ENCODE measurements at regions not wholly inside any gene's neighbourhood (a gene's known extent, or its start where the extent isn't known, plus 50 kb on each side); places are given as distances from the start of the nearest gene placed in this dataset.
"Not testable (repeated sequence)": the region's sequence is repeated elsewhere in the genome, so short reads cannot be mapped to it uniquely, and the experiment has no call there.

DNA sequence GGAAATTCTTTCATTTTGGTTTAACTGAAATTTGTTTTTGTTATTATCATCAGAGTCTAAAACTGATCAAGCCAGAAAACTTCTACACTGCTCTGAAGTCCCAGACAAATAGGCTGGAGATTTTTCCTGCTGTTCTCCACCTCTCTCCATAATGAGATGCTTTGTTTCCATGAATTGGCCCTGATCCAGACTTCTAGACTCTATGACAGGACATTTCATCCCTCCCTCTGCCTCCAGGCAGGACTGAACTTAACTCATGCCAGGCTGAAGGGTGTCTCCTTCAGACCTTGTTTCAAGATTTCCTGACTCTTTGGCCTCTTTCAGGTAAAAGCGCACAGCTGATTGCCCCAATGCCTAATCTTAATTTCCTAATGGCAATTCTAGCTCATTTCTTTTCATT is 69.1 kb upstream of the HOXC13 start:
- DNase-seq (ENCODE audit: low read depth in 3 of 3, low spot score in 2 of 3): no peak

DNA sequence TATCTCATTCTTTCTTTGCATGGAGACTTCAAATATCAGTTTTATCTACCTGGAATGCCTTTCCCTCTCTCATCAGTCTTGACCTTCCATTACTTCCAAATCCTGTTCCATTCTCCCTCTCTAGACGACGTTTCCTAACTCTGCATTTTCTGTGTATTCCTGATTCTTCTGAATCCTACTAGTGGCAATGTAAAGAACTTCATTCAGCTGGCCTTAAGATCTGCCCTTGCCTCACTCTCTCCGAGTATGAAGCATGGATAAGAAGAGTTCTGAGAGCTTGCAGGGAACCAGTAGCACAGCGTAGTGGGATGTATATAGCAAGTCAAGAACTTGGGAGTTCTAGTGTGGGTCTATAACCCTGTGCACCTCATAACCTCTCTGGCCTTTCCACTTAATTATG is 68.5 kb upstream of the HOXC13 start:
- DNase-seq (ENCODE audit: low read depth in 3 of 3, low spot score in 2 of 3): no peak

DNA sequence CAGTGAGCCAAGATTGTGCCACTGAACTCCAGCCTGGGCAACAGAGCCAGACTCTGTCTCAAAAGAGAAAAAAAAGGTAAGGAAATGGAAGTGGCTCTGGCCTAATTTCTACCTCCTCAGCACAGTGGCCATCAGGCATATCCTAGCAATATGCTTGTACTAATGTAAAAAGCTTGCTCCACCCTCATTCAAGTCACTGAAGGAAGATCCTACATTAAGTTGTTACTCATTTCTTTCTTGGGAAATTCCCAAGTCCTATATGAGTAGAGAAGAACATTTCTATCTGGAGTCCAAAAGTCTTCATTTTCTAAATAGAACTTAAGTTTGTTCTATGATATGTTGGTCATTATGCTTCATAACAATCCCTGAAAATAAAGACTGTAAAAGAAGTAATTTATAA is 67.3 kb upstream of the HOXC13 start:
- no peak for DNase-seq (ENCODE audit: low read depth in 3 of 3, low spot score in 2 of 3)

DNA sequence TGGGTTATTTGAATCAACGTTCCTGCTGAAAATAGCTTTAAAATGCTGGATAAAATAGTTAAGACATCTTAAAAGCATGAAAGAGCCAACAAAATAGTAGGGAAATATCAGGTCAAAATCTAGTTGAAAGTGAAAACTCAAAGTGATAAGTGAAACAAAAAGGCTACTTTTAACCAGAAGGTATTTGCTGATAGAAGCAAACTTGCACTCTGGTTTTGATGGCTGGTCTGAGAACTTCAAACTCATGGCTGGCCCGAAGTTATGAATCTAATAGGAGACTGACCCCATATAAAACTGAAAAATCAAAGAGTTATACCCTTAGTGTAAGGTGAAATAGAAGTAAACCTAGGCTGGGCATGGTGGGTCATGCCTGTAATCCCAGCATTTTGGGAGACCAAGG is 66.3 kb upstream of the HOXC13 start:
- DNase-seq (ENCODE audit: low read depth in 3 of 3, low spot score in 2 of 3): no peak

DNA sequence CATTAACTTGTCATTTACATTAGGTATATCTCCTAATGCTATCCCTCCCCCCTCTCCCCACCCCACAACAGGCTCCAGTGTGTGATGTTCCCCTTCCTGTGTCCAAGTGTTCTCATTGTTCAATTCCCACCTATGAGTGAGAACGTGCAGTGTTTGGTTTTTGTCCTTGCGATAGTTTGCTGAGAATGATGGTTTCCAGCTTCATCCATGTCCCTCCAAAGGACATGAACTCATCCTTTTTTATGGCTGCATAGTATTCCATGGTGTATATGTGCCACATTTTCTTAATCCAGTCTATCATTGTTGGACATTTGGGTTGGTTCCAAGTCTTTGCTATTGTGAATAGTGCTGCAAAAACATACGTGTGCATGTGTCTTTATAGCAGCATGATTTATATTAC is 60.7 kb upstream of the HOXC13 start:
- DNase-seq (ENCODE audit: low read depth in 3 of 3, low spot score in 2 of 3): not testable (repeated sequence)

DNA sequence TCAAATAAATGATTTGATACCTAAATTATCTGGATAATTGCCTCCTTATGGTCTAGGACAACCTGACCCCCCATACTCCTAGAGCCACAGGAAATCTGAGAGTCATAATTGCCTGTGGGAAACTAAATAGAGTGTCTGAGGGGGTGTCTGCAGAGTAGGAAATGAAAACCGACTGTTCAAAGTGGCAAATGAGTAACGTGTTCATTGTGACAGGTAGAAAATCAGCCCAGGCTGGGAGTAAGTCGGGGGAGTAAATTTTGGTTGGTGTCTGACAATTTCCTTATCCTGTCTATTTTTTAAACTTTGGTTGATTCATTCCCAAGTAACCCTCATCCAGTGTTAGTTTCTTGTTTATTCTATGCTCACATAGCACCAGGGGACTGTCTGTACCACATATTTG is 51.6 kb upstream of the HOXC13 start:
- peak in 1 of 3 donors; percentile 6 for DNase-seq (ENCODE audit: low read depth in 3 of 3, low spot score in 2 of 3)

DNA sequence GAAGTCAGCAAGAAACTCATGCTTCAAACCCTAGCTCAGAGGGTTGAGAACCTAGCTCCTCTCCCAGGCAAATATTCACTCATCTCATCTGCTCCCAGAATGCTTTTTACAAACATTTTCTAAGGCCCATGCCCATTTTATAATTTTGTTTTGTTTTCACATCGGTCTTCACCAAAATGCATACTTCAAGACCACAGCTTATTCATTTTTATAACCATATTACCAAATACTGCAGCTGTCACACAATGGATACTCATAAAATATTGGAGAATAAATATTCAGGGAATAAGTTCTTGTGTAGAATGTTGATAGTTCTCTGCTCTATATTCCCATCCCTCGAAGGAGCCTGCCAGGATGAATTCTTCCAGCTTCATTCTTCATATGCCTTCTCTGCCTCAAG is 50.8 kb upstream of the HOXC13 start:
- no peak for DNase-seq (ENCODE audit: low read depth in 3 of 3, low spot score in 2 of 3)

All from right renal cortex interstitium (tissue), 3 donors.